GM18858 (cell line): ENCODE measurements at regions not wholly inside any gene's neighbourhood (a gene's known extent, or its start where the extent isn't known, plus 50 kb on each side); places are given as distances from the start of the nearest gene placed in this dataset.

ENCODE experiments used
- ATAC-seq: cut with Tn5 transposase; IDR thresholded peaks from one replicate; pipeline ENCODE4 v1.9.1; 2021; ENCODE audit not compliant: unreplicated experiment

DNA sequence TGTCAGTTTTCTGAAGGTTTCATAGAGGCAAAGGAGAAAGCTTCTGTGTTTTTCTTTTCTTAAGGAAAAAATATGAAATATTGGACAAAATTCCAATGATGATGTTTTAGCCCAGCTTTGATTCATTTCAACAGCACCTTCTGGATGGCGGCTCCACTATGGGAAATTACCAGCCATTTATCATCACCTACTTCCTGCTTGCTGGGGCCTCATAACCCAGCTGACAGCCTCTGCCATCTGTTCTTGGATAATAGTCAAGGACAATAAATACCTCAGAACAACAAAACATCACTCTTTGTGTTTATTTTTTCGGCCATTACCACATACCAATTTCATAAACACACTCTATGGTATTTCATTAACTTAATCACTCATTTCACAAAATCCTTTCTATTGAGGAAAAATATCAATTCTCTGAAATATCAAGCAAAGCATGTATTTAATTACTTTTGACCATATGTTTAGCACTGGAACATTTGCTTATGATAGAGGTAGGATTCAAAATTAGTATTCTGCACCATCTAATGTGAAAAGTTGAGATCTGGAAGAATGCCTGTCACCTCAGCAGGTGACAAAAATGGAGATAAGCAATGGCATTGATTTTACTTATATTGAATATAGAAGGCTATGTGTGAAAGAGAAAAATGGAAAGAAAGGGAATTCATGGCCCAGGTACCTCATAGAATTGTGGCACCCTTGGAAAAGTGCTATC, 629.7 kb downstream of the LIG4 start:
- ATAC-seq, result no peak

DNA sequence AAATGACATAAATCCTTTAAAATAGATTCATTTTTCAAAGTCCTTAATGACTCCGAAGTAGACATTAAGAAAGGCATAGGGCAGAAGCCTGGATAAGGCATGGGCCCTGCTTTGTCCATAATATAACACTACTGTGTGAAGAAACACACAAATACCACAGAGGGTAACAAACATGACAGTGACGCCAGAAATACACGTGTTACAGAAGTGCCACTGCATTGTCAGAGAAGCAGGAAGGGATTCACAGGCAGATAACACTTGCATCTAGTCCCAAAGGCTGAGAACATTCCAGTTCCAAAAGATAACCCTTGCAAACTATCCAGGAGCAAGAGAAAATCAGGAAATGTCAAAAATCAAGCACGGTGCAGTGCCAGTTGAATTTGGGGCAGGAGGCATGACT, 633.2 kb downstream of the LIG4 start:
- ATAC-seq, result no peak

DNA sequence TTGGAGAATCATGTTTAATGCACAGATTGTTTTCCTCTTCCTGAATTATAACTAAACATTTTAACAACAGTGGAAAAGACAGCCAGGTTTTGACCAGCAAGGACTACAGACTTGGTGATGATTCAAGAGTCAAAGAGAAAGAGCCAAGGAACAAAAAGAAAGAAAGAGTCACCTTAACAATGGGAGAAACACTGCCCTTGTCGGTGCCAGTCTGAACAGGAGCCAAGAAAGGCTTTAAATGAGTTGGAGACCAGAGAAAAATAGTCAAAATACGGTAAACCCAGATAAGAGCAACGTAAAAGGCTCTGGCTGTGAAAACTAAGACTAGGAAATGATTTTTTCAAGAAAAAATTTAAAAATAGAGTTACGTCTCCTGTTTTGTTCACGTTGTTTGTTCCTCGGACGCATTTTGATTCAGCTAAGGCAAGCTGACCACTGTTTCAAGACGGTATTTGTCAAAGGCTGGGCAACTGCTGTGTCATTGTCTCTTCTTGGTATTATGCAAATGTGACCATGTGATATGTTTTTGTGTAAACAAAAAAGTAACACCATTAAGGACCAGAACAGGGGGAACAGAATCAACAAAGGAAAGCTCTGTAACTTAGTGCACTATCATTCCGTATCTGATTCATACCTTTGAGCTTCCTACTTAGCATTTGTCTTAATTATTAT, 634.5 kb downstream of the LIG4 start:
- ATAC-seq, result no peak

DNA sequence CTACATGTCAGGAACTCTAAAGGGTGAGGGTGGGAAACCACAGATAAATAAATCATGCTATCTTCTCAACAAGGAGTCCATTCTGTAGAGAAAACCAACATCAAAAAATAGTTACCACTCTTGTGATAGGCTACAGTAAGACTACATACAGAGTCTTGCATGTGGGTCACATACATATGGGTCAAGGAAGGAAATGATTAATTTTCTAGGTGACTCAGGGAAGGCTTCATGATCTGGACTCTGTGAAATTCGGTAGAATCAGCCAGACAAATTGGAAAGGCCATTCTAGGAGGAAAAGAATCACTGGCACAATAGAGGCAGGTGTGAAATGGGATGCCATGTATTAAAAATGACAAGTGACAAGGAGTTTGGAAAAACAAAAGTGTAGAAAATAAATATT, 638.9 kb downstream of the LIG4 start:
- no peak for ATAC-seq

DNA sequence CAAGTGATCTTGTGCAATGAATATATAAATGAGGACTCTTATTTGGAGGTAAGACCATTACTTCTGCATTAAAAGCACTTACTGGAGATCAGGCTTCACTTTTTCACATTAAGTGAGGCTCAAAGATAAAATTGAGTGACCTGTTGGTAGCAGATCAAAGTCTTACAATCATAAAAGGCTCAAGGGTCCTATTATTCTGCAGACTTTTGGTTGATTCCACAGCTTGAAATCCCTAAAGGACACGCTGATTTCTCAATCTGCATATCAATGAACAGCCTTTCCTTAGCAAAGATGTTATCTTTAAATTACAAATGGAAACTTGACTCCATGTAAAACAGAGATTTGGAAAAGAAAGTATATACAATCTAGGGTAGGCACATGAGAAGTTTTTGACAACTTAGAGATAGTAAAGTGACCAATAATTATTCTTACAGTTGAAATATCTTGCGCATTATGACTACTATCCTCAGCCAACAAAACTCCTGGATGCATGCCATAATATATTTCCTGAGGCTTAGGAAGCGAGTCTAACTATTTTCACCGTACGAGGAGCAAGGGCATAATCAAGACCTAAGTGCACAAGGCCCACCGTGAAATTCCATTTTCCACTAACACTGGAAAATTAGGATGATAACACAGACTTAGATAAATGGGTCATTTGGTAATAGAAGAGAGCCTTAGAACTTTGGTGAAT, 640.7 kb downstream of the LIG4 start:
- ATAC-seq, result no peak

DNA sequence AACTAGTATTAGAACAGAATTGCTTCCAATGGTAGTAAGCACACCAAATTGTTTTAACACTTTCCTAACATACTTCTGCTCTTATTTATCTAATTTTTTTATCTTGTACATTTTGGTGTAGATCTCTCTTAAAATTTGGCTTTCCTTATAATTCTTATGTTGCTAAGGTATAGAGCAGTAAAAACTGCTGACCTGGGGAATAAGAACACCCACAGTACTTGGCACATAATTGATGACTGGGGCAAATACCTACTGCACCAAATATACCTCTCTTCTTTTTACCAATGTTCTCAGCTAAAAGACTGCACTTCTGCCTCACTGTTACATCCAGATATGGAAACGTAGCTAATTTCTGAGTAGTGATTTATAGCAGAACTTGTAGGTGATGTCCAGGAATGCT, 642.2 kb downstream of the LIG4 start:
- ATAC-seq, result no peak

DNA sequence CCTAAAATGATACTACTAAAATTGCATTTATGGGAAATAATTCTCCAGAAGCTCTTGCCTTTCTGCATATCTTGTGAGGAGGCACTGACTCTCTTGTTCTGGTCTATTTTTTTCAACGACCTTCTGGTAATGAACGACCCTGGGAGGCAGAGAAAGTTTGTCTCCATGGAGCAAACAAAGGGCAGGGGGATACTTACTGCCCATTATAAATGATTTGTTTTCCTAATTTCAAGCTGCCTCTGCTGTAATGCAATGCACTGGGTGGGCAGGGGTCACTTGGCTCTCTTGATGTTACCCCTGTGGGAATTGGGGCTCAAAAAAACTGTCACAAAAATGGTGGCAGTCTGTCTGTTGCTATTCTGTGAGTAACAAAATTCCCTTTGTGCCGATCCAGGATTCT, 643.2 kb downstream of the LIG4 start:
- ATAC-seq, result no peak

DNA sequence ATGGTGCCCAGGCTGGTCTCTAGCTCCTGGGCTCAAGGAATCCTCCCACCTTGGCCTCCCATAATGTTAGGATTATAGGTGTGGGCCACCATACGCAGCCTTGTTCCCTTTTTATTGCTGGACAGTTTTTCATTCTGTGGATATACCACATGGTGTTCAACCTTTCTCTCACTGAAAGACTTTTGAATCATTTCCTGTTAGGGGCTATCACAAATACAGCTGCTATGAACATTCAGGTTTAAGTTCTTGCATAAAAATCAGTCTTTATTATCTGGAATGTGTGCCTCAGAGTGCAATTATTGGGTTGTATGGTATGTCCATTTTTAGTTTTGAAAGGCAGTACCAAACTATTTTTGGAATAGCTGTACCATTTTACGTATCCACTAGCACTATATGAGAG, 647.2 kb downstream of the LIG4 start:
- ATAC-seq, result no peak

DNA sequence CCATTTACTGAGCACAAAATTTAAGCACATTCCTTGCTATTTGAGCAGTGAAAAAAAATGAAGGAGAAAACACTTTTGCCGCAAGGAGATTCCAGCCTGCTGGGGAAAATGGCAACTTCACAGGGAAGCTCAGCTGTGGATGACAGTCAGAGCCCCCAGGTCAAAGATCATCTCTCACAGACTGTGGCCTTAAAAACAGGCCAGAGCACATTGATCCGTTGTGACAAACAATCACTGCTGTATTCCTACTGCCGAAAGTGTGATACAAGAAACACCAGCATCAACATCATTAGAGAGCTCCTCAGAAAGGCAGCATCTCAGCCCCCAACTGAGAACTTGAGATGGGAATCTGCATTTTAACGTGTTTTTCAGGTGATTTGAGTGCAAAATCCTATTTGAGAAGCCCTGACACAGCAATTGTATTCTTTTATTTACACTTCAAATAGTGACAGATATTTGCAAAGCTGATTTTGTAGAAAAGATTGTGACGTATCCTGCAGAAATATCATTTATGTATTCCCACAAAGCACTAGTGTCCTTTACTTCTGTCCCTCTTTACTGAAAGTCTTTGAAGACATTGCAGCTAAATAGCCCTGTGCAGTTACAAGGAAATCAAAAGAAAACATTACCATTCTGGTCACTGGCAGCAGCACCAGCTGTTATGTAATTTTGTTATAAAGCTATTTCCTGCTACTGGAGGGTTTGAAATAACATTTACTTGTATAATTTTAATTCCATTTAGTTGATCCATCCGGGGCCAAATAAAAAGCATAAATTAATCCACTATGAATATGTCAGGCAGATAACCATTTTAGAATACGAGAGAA, 652.0 kb downstream of the LIG4 start:
- ATAC-seq, result no peak

DNA sequence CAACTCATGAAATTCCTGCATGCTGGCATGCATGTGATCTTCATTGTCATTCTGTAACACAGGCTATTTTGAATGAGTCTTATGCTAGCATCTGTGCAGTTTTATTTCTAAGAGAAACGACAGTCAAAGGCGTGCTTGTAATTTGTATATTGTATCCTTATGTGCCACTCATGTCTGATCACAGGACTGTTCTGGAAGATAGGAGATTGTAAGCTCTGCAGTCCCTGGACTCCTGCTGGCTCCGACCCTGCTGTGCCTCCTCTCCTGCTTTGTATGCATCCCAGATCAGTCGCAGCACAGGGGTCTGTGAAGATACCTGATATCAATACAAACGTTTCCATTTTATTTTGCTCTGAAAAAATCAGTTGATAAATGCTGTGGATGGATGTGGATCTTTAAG, 653.1 kb downstream of the LIG4 start:
- no peak for ATAC-seq

DNA sequence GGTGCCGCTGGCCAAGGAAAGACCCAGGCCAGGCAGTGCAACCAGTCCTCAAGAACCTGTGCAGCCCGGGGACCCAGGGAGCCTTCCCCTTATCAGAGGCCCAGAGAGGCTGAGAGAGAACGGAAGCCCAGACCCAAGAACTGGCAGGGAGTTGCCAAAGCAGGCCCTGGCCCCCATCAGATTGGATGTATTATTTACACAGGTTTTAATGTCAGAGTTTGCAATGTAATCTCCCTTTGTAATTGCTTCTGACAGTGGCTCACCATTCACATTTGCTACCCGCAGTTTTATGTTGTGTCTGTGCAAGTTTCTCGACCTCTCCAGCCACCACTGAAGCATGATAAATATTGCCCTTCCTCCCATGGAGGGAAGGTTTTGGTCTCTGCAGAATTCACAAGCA, 660.9 kb downstream of the LIG4 start:
- ATAC-seq, result no peak

DNA sequence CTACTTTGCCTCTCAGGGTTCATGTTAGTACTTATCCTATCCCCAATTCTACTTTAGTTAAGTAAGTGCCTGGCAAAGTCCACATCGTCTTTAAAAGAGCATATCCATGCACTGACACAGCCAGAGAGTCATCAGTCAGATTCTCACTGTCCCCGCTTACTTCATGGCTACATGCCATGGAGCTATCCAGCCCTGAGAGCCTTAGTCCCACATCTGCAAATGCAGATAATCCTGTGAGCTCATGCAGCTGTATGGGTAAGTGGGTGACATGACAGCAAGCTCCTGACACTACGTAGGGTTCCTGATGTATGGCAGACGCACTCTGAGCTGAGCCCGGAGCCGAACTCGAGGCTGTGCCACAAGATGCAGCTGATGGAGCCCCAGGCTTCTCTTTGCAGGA, 661.5 kb downstream of the LIG4 start:
- no peak for ATAC-seq

DNA sequence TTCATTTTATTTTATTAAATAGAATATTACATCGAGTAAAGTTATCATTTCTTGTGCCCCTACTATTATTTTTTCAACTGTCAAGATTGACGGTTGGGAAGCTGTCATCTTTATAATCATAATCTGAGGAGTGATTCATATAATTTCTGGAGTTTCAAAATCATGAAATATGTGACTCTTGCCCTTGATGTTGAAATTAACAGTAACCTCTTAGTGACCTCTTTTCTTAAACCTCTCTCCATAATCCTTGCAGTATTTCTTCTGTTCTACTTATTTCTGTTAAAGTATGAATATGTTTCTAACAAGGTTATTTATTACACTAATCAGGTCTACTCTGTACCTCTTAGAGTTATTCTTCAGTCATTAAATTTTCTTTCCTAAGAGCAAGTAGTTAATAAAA, 663.8 kb downstream of the LIG4 start:
- no peak for ATAC-seq

DNA sequence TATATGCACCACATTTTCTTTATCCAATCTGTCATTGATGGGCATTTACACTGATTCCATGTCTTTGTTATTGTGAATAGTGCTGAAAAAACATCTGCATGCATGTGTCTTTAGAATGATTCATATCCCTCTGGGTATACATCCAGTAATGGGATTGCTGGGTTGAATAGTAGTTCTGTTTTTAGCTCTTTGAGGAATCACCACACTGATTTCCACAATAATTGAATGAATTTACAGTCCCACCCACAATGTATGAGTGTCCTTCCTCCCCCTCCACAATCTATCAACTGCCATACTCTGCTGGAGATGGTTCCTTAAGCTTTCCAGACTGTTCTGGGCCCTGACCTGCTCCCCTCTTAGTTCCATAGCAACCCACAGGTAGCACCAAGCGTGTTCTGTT, 667.0 kb downstream of the LIG4 start:
- ATAC-seq, result no peak

DNA sequence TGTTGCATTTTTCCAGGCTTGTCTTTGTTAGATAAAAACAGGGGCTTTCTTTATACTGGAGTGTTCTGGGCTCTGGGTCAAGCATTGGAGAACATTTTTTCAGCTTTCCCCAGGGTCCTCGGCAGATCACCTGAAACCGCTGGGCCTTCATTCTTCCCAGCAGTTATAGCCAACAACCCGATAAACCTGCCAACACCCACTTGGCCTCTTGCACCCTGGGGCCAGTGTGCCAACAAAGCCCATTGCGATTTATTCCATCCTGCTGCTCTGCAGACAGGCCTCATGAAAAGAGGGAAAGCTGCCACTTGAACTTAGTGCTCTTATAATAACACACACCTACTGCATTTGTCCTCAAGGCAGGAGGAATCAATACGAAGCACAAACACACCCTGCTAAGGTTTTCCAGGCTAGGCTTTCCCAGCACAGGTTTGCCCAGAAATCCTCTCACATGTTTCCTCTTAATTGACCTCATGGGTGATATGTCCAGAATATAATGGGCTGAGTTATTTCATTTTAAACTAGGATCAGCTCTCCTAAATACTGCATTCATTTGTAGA, 669.3 kb downstream of the LIG4 start:
- ATAC-seq, result no peak

DNA sequence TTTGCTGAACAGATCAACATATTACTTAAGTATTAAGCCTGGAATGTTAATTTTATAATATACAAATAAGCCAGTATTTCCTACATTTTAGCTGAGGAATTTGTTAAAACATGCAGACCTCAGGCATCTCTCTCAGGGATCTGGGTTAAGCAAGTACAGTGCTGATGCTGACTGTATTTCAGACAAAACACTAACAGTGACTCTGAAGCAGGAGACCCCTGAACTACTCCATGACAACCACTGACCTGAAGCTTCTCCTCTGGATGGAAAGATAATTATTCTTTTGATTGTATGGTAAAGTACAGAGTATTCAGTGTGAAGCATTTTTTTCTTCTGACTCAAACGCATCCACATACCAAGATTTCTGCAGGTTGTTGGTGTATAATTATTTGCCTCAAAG, 680.8 kb downstream of the LIG4 start:
- no peak for ATAC-seq

DNA sequence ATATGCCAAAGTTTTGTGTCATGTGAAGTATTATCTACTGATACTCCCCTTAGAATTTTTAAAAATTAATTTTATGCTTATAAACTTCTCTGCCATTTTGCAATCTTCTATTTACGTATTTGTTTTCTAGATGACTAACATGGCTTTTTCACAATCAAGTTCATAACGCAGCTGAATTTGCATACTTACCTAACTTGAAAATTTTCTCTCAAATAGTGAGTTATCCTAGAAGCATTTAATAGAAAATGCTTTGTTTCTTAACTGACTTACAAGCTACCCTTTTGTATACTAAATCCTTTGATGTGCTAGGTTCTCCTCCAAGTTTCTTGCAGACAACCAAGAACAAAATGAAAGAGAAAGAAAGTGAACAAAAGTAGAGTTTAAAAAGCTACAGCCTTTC, 683.5 kb downstream of the LIG4 start:
- ATAC-seq, result no peak

DNA sequence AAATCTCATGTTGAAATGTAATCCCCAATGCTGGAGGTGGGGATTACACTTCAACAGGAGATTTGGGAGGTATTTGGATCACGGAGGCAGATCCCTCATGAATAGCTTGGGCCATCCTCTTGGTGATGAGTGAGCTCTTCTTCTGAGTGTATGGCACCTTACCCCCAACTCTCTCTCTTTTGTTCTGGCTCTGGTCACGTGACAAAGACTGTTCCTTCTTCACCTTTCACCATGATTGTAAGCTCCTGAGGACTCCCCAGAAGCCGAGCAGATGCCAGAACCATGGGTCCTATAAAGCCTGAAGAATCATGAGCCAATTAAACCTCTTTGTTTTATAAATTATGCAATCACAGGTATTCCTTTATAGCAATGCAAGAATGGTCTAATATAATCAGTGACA, 684.2 kb downstream of the LIG4 start:
- ATAC-seq, result no peak

DNA sequence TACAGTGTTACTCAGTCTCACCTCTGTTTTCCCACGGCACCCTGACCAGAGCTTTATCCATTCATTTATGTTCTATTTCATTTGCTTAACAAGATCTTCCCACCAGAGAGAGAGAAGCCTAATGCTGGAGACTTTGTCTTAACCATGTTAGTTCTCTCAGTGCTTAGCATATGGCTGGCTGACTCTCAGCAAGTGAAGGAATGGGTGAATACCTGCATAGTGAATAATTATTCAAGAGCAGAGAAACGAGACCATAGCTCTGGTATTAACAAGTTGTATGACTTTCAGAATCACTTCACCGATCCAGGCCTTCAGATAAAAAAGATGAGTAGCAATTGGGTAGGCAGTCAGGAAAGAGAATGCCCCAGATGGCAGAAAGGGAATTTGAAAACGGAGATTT, 686.3 kb downstream of the LIG4 start:
- ATAC-seq, result no peak

DNA sequence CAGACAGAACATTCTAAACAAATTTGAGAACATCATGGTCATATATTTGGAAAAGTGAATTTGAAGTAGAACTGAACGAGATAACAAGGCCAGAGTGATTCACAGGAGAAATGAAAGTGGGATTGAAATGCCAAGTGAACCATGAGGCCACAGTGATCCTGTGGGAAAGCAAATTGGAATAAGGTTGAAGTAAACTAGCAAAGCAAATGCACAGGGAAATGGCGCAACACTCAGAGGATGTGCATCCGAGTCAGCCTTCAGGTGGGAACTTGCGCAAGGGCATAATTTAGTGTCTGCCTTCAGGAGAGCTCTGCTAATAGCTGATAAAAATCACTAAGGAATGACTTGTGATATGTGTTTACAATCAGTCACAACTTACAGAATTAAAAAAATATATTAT, 696.6 kb downstream of the LIG4 start:
- no peak for ATAC-seq

DNA sequence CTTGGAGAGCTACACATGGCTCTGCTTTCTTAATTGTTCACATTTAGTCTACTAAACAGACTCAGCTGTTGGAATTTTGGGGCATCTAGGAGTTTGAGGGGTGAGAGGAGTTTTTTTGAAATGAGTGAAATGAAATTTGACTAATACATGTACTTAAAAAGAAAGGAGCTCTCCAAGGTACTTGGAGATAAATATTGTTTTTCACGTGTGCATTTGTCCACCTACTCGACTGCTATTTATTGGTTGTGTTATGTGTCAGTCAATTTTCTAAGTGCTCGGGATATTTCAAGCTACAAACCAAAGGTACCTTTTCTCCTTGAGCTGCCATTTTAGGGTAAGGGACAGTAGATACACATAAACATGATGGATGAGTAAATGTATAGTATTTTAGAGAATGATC, 697.0 kb downstream of the LIG4 start:
- ATAC-seq, result no peak
